GM21381 (cell line): ENCODE measurements at regions not wholly inside any gene's neighbourhood (a gene's known extent, or its start where the extent isn't known, plus 50 kb on each side); places are given as distances from the start of the nearest gene placed in this dataset.
"Not testable (repeated sequence)": the region's sequence is repeated elsewhere in the genome, so short reads cannot be mapped to it uniquely, and the experiment has no call there.

ENCODE experiments used
- ATAC-seq: cut with Tn5 transposase; IDR thresholded peaks from one replicate; pipeline ENCODE4 v1.9.1; 2021; ENCODE audit warnings: mild to moderate bottlenecking, moderate library complexity; ENCODE audit not compliant: unreplicated experiment

DNA sequence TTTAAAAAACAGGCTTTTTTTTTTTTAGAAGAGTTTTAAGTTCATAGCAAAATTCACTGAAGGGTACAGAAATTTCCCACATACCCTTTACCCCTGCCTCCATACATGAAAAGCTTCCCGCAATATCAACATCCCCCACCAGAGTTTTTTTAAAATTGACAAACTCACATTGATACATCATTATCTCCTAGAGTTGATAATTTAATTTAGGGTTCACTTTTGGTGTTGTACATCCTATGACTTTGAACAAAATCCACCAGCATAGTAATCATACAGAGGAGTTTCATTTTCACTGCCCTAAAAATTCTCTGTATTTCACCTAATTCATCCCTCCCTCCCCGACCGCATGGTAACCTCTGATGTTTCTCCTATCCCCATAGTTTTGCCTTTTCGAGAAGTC lies 53.6 kb upstream of the KCNK2 start:
- ATAC-seq: no peak

DNA sequence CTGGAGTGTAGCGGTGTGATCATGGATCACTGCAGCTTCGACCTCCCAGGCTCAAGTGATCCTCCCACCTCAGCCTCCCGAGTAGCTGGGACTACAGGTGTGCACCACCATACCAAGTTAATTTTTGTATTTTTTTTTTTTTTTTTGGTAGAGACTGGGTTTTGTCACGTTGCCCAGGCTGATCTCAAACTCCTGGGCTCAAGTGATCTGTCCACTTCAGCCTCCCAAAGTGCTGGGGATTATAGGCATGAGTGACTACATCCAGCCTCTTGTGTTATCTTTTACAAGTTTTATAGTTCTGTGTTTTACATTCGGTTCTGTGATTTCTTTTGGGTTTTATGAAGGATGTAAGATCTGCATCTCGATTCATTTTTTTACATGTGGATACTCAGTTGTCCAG lies 52.0 kb upstream of the KCNK2 start:
- ATAC-seq: not testable (repeated sequence)

DNA sequence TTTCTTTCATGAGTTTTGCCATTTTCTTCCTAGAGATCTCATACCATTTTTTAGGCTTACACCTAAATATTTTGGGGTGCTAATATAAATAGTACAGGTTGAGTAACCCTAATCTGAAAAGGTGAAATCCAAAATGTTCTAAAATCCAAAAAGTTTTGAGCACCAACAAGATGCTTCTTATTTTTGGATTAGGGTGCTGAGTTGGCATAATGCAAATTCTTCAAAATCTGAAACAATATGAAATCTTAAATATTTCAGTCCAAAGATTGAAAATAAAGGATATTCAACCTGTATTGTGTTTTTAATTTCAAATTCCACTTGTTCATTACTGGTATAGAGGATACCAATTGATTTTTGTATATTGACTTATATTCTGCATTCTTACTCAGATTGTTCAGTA lies 51.1 kb upstream of the KCNK2 start:
- no peak for ATAC-seq
